Left lobe of liver (tissue), 2 donors: ENCODE measurements at regions not wholly inside any gene's neighbourhood (a gene's known extent, or its start where the extent isn't known, plus 50 kb on each side); places are given as distances from the start of the nearest gene placed in this dataset.
"Not testable (repeated sequence)": the region's sequence is repeated elsewhere in the genome, so short reads cannot be mapped to it uniquely, and the experiment has no call there.

Experiments used
- ATAC-seq: fragments of 200-7000 bp; cut with Tn5 transposase; one replicate; pipeline ENCODE4 v1.9.1; 2020; ENCODE audit warnings: mild to moderate bottlenecking, moderate library complexity
- DNase-seq: peaks from one replicate; pipeline ENCODE4 v3.0.0-alpha.2; 2020; ENCODE audit warnings: low spot score
- donor health status: DM: no; HTN: no; CAD: no; lungs with moderate emphysema.
- donor health status: DM: no; HTN: yes; CAD: no.

GRCh38 chr6:27807441-27808241, 104.6 kb downstream of the OR2B2 start:
- DNase-seq (peak; percentile 61), ATAC-seq (peak; percentile 77)

- DNase-seq, result no peak
These were observed 105.2 kb downstream of the OR2B2 start for GRCh38 chr6:27806981-27807440.

DNA sequence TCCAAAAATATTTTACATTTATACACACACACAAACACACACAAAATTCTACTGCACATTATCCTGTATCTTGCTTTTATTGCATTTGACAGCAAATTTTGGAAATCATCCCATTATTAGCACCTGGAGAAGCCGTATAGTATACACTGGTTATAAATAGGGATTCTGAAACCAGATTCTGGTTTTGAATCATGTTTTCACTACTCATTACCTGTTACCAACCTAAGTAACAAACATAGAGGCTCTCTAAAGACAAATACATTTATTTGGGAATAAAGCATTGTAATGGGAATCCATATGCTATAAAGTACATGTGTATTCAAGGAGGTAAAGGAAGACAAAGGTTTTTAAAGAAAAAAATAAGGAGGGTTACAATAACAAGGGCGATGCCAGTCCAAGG, 106.8 kb downstream of the OR2B2 start:
- DNase-seq (no peak), ATAC-seq (no peak)

More at GRCh38 chr6:27806981-27807440, 105.2 kb downstream of the OR2B2 start:
- no peak for ATAC-seq

GRCh38 chr6:27804851-27805250, 107.3 kb downstream of the OR2B2 start:
- no peak for DNase-seq
- ATAC-seq, result no peak

- no peak for ATAC-seq
- no peak for DNase-seq
These were observed 111.3 kb downstream of the OR2B2 start for GRCh38 chr6:27800731-27801373.

GRCh38 chr6:27797960-27798359, 114.2 kb downstream of the OR2B2 start:
- ATAC-seq (no peak), DNase-seq (no peak)

- DNase-seq, ATAC-seq: not testable (repeated sequence)
These were observed 115.3 kb downstream of the OR2B2 start for GRCh38 chr6:27796736-27797481.

- ATAC-seq (peak; percentile 78), DNase-seq (no peak)
These were observed 116.3 kb downstream of the OR2B2 start for GRCh38 chr6:27795697-27796494.

GRCh38 chr6:27791182-27791943, 120.8 kb downstream of the OR2B2 start:
- DNase-seq (peak; percentile 54), ATAC-seq (peak; percentile 46)

DNA sequence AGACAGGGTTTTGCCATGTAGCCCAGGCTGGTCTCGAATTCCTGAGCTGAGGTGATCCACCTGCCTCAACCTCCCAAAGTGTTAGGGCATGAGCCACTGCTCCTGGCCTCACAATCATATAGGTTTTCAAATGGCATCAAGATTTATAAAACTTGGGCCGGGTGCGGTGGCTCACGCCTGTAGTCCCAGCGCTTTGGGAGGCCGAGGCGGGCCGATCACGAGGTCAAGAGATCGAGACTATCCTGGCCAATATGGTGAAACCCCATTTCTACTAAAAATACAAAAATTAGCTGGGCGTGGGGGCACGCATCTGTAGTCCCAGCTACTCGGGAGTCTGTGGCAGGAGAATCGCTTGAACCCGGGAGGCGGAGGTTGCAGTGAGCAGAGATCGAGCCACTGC, 123.8 kb downstream of the OR2B2 start:
- not testable (repeated sequence) for DNase-seq, ATAC-seq

GRCh38 chr6:27786048-27786447, 126.1 kb downstream of the OR2B2 start:
- no peak for ATAC-seq
- DNase-seq, result no peak

DNA sequence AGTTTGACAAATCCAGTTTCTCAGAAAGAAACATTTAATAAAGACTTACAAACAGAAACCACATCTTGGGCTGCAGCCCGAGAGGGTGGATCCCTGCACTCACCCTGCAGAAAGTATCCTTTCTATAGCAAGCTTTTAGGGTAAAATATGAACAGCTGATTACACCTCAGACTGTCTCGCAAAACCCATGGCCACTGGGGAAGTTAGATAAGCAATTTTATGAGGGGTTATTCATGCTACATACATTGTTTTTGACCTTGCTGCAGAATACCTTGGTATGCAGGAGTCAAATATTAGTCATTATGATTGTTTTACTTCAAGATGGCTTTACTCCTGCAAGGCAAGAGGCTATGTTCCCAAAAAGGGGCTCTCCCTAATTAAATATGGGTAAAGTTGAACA, 126.9 kb downstream of the OR2B2 start:
- no peak for ATAC-seq
- no peak for DNase-seq

DNA sequence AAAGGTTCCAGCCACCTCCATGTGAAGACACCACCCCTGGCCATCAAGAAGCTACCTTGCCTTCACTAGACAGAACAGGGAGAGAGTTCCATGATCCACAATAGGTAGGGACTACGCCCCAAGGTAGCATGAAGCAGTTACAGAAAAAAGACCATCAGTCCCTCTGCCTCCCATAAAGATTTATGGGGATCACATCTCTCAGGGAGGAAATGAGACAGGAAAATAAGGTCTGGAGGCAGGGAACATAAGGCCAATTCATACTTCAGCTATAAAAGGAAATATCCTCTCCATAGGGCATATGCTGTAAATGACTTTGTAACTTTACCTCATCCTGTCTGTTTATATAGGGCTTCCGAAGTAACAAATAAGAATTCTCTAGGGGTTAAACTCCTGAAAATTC, 129.4 kb downstream of the OR2B2 start:
- DNase-seq (no peak), ATAC-seq (no peak)

DNA sequence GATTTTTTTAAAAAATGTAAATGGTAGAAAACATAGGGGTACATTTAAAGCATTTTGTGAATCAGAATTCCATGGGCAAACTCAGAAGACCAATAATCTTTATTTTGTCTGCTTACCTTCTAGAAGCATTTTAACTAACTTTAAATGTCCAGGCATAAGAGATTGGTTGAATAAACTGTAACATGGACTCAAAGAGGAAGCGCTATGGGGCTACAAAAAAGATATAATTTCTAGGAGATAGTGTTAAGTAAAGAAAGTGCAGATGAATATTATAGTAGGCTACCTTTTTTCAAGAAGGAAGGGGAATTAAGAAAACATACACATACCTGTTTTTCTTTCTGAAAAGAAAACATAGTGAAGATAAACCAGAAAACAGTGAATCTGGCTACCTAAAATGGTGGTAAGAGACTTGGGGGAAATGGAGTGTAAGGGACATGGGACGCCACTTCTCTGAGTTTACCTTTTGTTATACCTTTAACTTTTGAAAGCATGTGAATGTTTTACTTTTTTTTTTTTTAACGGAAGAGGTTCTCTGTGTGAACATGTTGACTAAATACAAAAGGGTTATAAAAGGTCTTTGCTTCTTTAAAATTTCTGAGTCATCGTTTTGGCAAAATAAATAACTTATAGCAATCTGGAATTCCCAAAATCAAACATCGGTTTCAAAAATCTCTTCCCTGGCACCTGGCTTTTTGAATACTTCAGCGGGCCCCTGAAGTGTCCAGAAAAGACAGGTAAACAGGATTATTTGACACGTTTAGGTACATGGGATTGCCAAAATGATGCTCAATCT, 133.4 kb downstream of the OR2B2 start:
- DNase-seq (no peak), ATAC-seq (no peak)

DNA sequence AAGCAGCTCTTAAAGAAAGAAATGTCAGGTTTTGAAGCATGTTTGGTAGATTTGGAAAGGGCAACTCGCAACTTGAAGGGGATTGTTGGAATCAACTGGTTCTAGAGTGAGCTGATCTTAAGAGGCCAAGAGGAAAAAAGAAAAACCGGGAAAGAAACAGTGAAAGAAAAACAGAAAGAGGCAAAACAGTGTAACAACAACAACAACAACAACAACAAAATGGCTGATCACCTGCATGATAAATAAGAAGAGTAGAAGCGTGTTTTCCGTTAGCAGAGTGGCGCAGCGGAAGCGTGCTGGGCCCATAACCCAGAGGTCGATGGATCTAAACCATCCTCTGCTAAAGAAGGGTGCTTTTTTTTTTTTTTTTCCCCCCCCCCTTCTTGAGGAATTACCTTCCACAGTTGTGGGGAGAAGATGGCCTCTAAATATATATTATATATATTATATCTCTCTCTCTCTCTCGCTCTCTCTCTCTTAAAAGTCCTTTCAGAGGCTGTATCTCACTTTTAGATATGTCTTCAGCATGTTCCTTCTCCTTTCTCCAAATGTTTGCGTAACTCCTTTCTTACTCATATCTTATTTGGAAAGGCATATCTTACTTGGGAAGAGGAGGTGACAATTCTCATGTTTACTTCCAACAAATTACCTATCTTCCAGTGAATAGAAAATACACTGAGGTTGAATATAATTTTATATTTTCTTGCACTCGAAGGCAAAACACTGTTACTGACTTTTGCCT, 134.4 kb downstream of the OR2B2 start:
- ATAC-seq (no peak), DNase-seq (no peak)

- no peak for ATAC-seq
These were observed 135.1 kb downstream of the OR2B2 start for GRCh38 chr6:27777126-27777525.

GRCh38 chr6:27776504-27776903, 135.7 kb downstream of the OR2B2 start:
- DNase-seq (no peak), ATAC-seq (no peak)

More at GRCh38 chr6:27777126-27777525, 135.1 kb downstream of the OR2B2 start:
- DNase-seq, result no peak

DNA sequence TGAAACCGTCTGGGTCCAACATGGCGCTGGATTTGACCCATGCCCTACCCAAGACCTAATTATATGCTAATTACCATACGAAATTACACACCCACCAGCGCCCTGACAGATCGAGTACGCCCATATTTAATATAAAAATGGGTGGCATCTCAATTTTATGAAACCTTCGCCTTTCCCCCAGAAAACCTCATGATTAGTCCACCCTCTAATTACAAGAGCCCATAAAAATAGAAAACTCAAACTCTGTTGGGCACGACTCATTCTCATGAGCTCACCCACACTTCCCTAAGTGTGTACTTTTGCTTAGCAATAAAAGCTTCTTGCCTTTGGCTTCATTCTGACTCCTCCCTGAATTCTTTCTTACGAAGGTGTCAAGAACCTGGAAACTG, 136.4 kb downstream of the OR2B2 start:
- DNase-seq (no peak), ATAC-seq (no peak)
